Liver (tissue), 8 donors: ENCODE measurements at regions not wholly inside any gene's neighbourhood (a gene's known extent, or its start where the extent isn't known, plus 50 kb on each side); places are given as distances from the start of the nearest gene placed in this dataset.

Experiments used
- DNase-seq: peaks from one replicate; pipeline ENCODE4 v3.0.0-alpha.2; 2017; ENCODE audit warnings: low spot score
- H3K27ac ChIP-seq, 2 donors: one replicate each; pipeline ENCODE4 v1.7.0; 2013; ENCODE audit warnings: inconsistent platforms in 2 of 2, low read length in 2 of 2, control low read depth in 1 of 2, low read depth in 1 of 2, mild to moderate bottlenecking in 1 of 2
- H3K27me3 ChIP-seq, 4 donors: one replicate each; pipeline versions ENCODE4 v1.6.1 to v1.7.0; 2013; ENCODE audit warnings: low read length in 3 of 4, inconsistent platforms in 1 of 4, mild to moderate bottlenecking in 1 of 4, moderate library complexity in 1 of 4; ENCODE audit not compliant: control insufficient read depth in 4 of 4, insufficient read depth in 4 of 4
- H3K36me3 ChIP-seq, 4 donors: one replicate each; pipeline versions ENCODE4 v1.6.1 to v1.7.0; 2013; ENCODE audit warnings: low read length in 3 of 4, mild to moderate bottlenecking in 3 of 4, low read depth in 1 of 4, moderate library complexity in 1 of 4; ENCODE audit not compliant: control insufficient read depth in 4 of 4, insufficient read depth in 3 of 4
- H3K4me1 ChIP-seq, 4 donors: one replicate each; pipeline versions ENCODE4 v1.6.1 to v1.7.0; 2013; ENCODE audit warnings: low read length in 3 of 4, mild to moderate bottlenecking in 3 of 4, moderate library complexity in 1 of 4; ENCODE audit not compliant: control insufficient read depth in 4 of 4, insufficient read depth in 4 of 4
- H3K4me3 ChIP-seq, 3 donors: one replicate each; pipeline versions ENCODE4 v1.6.1 to v1.7.0; 2013; ENCODE audit warnings: low read length in 3 of 3, control low read depth in 1 of 3, low read depth in 1 of 3, mild to moderate bottlenecking in 1 of 3
- H3K9ac ChIP-seq, 2 donors: one replicate each; pipeline ENCODE4 v1.7.0; 2013; ENCODE audit warnings: low read length in 2 of 2, mild to moderate bottlenecking in 2 of 2, moderate library complexity in 2 of 2, control low read depth in 1 of 2, low read depth in 1 of 2
- H3K9me3 ChIP-seq, 4 donors: one replicate each; pipeline versions ENCODE4 v1.6.1 to v1.7.0; 2013; ENCODE audit warnings: low read length in 3 of 4; ENCODE audit not compliant: control insufficient read depth in 4 of 4
- ATF3 ChIP-seq: IDR thresholded peaks from 2 replicates; pipeline ENCODE4 v1.6.1; 2016; ENCODE audit warnings: antibody characterized with exemption
- CTCF ChIP-seq: fragments of 150-350 bp; IDR thresholded peaks from 2 replicates; pipeline ENCODE4 v1.5.1; 2017; ENCODE audit warnings: improper control_type of control experiment, low read depth, low read length; ENCODE audit not compliant: missing input control
- EGR1 ChIP-seq, 2 donors: IDR thresholded peaks; 2 replicates each; pipeline ENCODE4 v1.6.1; 2016 to 2018; ENCODE audit warnings: antibody characterized with exemption in 2 of 2, low read depth in 2 of 2
- FOXA1 ChIP-seq: IDR thresholded peaks from 2 replicates; pipeline ENCODE4 v1.6.1; 2016; ENCODE audit warnings: antibody characterized with exemption
- FOXA2 ChIP-seq: IDR thresholded peaks from 2 replicates; pipeline ENCODE4 v1.6.1; 2016; ENCODE audit warnings: antibody characterized with exemption
- GABPA ChIP-seq, 2 donors: IDR thresholded peaks in 1 of 2; conservative IDR thresholded peaks in 1 of 2; 2 replicates each; pipeline ENCODE4 v1.6.1; 2016; ENCODE audit warnings: antibody characterized with exemption in 2 of 2, mild to moderate bottlenecking in 1 of 2, moderate library complexity in 1 of 2
- HNF4A ChIP-seq, 2 donors: conservative IDR thresholded peaks; 2 replicates each; pipeline ENCODE4 v1.6.1; 2016; ENCODE audit warnings: antibody characterized with exemption in 2 of 2, mild to moderate bottlenecking in 2 of 2
- HNF4G ChIP-seq: IDR thresholded peaks from 2 replicates; pipeline ENCODE4 v1.6.1; 2016; ENCODE audit warnings: antibody characterized with exemption
- JUND ChIP-seq, 2 donors: IDR thresholded peaks; 2 replicates each; pipeline ENCODE4 v1.6.1; 2016; ENCODE audit warnings: antibody characterized with exemption in 2 of 2
- MAX ChIP-seq: IDR thresholded peaks from 2 replicates; pipeline ENCODE4 v1.6.1; 2016; ENCODE audit warnings: antibody characterized with exemption
- NR2F2 ChIP-seq: IDR thresholded peaks from 2 replicates; pipeline ENCODE4 v1.6.1; 2016; ENCODE audit warnings: antibody characterized with exemption
- RAD21 ChIP-seq, 2 donors: IDR thresholded peaks; 2 replicates each; pipeline ENCODE4 v1.6.1; 2016; ENCODE audit warnings: antibody characterized with exemption in 2 of 2, mild to moderate bottlenecking in 2 of 2
- SP1 ChIP-seq: IDR thresholded peaks from 2 replicates; pipeline ENCODE4 v1.6.1; 2018; ENCODE audit warnings: antibody characterized with exemption, mild to moderate bottlenecking
- TAF1 ChIP-seq: conservative IDR thresholded peaks from 2 replicates; pipeline ENCODE4 v1.6.1; 2016; ENCODE audit warnings: antibody characterized with exemption, mild to moderate bottlenecking
- ZBTB33 ChIP-seq: IDR thresholded peaks from 2 replicates; pipeline ENCODE4 v1.6.1; 2016; ENCODE audit warnings: antibody characterized with exemption
- WGBS: extraction: QIAGEN DNeasy Blood & Tissue Kit; methylation state at CpG from one replicate; pipeline ENCODE4 v1.1.7; 2013; 5-methylcytosine and 5-hydroxymethylcytosine counted together
- donor health status: healthy.
- donor health status: healthy.
- donor health status: healthy.
- donor health status: healthy.
- donor health status: healthy.

GRCh38 chr7:54469740-54470139 lies 72.4 kb upstream of the VSTM2A start (continued):
- TF ChIP-seq GABPA (IDR thresholded peaks at IDR 0.05 in 1 of 2, conservative IDR thresholded peaks at IDR 0.05 in 1 of 2) (no peak), JUND (IDR thresholded peaks at IDR 0.05) (no peak), HNF4A (conservative IDR thresholded peaks at IDR 0.05) (no peak), RAD21 (IDR thresholded peaks at IDR 0.05) (no peak), EGR1 (IDR thresholded peaks at IDR 0.05; ENCODE audit: low read depth in 2 of 2) (no peak), CTCF (no peak)

- 88% methylated on average over 1 of the region's 1 CpG for WGBS
Measured at GRCh38 chr7:54476609-54477008, 65.6 kb upstream of the VSTM2A start.

GRCh38 chr7:54477083-54477482 lies 65.1 kb upstream of the VSTM2A start:
- no peak overlapping the region for H3K27ac ChIP-seq
- H3K9ac ChIP-seq, result no peak overlapping the region
- WGBS, result 96% methylated on average over 1 of the region's 1 CpG
- no peak overlapping the region for H3K4me3 ChIP-seq
- H3K9me3 ChIP-seq, result peaks cover 0 to 4% (median 0%) of the 10 kb centered on the region in 4 donors
- no peaks in the 10 kb centered on the region for H3K4me1 ChIP-seq
- no peaks in the 10 kb centered on the region for H3K27me3 ChIP-seq
- no peak for DNase-seq
- TF ChIP-seq HNF4G, result no peak
- TF ChIP-seq SP1, result no peak
- no peaks in the 10 kb centered on the region for H3K36me3 ChIP-seq

More at GRCh38 chr7:54476609-54477008, 65.6 kb upstream of the VSTM2A start:
- Histone ChIP-seq H3K27ac (no peak overlapping the region), H3K4me1 (no peaks in the 10 kb centered on the region), H3K9me3 (peaks cover 0 to 4% (median 0%) of the 10 kb centered on the region in 4 donors), H3K9ac (no peak overlapping the region), H3K4me3 (no peak overlapping the region), H3K27me3 (no peaks in the 10 kb centered on the region), H3K36me3 (no peaks in the 10 kb centered on the region)
- TF ChIP-seq GABPA (IDR thresholded peaks at IDR 0.05 in 1 of 2, conservative IDR thresholded peaks at IDR 0.05 in 1 of 2) (no peak), ATF3 (no peak), FOXA1 (no peak), FOXA2 (no peak), CTCF (no peak)
- DNase-seq, result no peak

- WGBS, result 56% methylated on average over 3 of the region's 3 CpGs
- TF ChIP-seq GABPA (IDR thresholded peaks at IDR 0.05 in 1 of 2, conservative IDR thresholded peaks at IDR 0.05 in 1 of 2) (no peak), RAD21 (IDR thresholded peaks at IDR 0.05) (no peak), SP1 (no peak), TAF1 (no peak), HNF4G (no peak), MAX (no peak), ATF3 (no peak), HNF4A (conservative IDR thresholded peaks at IDR 0.05) (no peak), CTCF (no peak), ZBTB33 (no peak), NR2F2 (no peak), FOXA1 (no peak), EGR1 (IDR thresholded peaks at IDR 0.05; ENCODE audit: low read depth in 2 of 2) (no peak)
- H3K4me1 ChIP-seq, result no peaks in the 10 kb centered on the region
- H3K9ac ChIP-seq, result no peak overlapping the region
- no peak for DNase-seq
- H3K9me3 ChIP-seq, result no peaks in the 10 kb centered on the region
- no peak overlapping the region for H3K4me3 ChIP-seq
- no peaks in the 10 kb centered on the region for H3K36me3 ChIP-seq
- H3K27me3 ChIP-seq, result no peaks in the 10 kb centered on the region
- H3K27ac ChIP-seq, result no peak overlapping the region
Measured at GRCh38 chr7:54483523-54483922, 58.7 kb upstream of the VSTM2A start.
